ENCODE measurements at regions not wholly inside any gene's neighbourhood (a gene's known extent, or its start where the extent isn't known, plus 50 kb on each side); places are given as distances from the start of the nearest gene placed in this dataset.

GRCh38 chr1:147815503-147815902 is 55.1 kb upstream of the GJA5 start:
- Histone ChIP-seq H3K9me3 (ENCODE audit: control insufficient read depth, insufficient read depth, low read depth, low read length) (no peaks in the 10 kb centered on the region), H3K4me1 (ENCODE audit: control insufficient read depth, insufficient read depth, low read length) (no peaks in the 10 kb centered on the region), H3K4me3 (ENCODE audit: low read depth, low read length) (no peak overlapping the region), H3K36me3 (ENCODE audit: control insufficient read depth in 2 of 2, insufficient read depth in 1 of 2, low read length in 2 of 2) (no peaks in the 10 kb centered on the region), H3K27ac (ENCODE audit: extremely low read depth, low read depth, low read length) (no peak overlapping the region)
- ChIA-PET CTCF (no interaction called here), POLR2A (no interaction called here)
- TF ChIP-seq ZNF549 (tag by site-specific recombination; IDR thresholded peaks at IDR 0.05) (no peak), ZNF140 (tag by site-specific recombination; IDR thresholded peaks at IDR 0.05) (no peak)

GRCh38 chr1:147820761-147821297 is 60.4 kb upstream of the GJA5 start:
- ChIA-PET POLR2A (no interaction called here), CTCF (interaction anchor here (1.1 kb wide), 1 partner anchor 15 kb away, joined by 4 read pairs; no protein-coding TSS in a partner anchor)
- Histone ChIP-seq H3K36me3 (ENCODE audit: control insufficient read depth in 2 of 2, insufficient read depth in 1 of 2, low read length in 2 of 2) (no peaks in the 10 kb centered on the region), H3K4me1 (ENCODE audit: control insufficient read depth, insufficient read depth, low read length) (no peaks in the 10 kb centered on the region), H3K9me3 (ENCODE audit: control insufficient read depth, insufficient read depth, low read depth, low read length) (no peaks in the 10 kb centered on the region), H3K4me3 (ENCODE audit: low read depth, low read length) (no peak overlapping the region), H3K27ac (ENCODE audit: extremely low read depth, low read depth, low read length) (no peak overlapping the region)
- no peak for TF ChIP-seq HOXC10 (CRISPR knock-in tag; IDR thresholded peaks at IDR 0.05)
- TF ChIP-seq ZNF677 (tag by site-specific recombination; IDR thresholded peaks at IDR 0.05) = no peak
- TF ChIP-seq ZNF202 (tag by site-specific recombination; IDR thresholded peaks at IDR 0.05; ENCODE audit: borderline replicate concordance) = no peak
- no peak for TF ChIP-seq ZXDB (tag by site-specific recombination; IDR thresholded peaks at IDR 0.05)

- Histone ChIP-seq H3K4me1 (ENCODE audit: control insufficient read depth, insufficient read depth, low read length) (no peaks in the 10 kb centered on the region), H3K27ac (ENCODE audit: extremely low read depth, low read depth, low read length) (no peak overlapping the region), H3K36me3 (ENCODE audit: control insufficient read depth in 2 of 2, insufficient read depth in 1 of 2, low read length in 2 of 2) (no peaks in the 10 kb centered on the region), H3K9me3 (ENCODE audit: control insufficient read depth, insufficient read depth, low read depth, low read length) (no peaks in the 10 kb centered on the region), H3K4me3 (ENCODE audit: low read depth, low read length) (no peak overlapping the region)
- TF ChIP-seq ZNF561 (tag by site-specific recombination; IDR thresholded peaks at IDR 0.05; ENCODE audit: borderline replicate concordance) (no peak), PATZ1 (tag by site-specific recombination; IDR thresholded peaks at IDR 0.05) (no peak), ZSCAN5A (tag by site-specific recombination; IDR thresholded peaks at IDR 0.05) (no peak), ZNF639 (tag by site-specific recombination; IDR thresholded peaks at IDR 0.05) (no peak), ZFP37 (tag by site-specific recombination; IDR thresholded peaks at IDR 0.05) (no peak), ZNF24 (tag by site-specific recombination; IDR thresholded peaks at IDR 0.05) (no peak), ZFP69B (tag by site-specific recombination; IDR thresholded peaks at IDR 0.05) (no peak), ZNF530 (tag by site-specific recombination; IDR thresholded peaks at IDR 0.05; ENCODE audit: low read depth) (no peak), ZNF202 (tag by site-specific recombination; IDR thresholded peaks at IDR 0.05; ENCODE audit: borderline replicate concordance) (no peak), ZNF518A (tag by site-specific recombination; conservative IDR thresholded peaks at IDR 0.05; ENCODE audit: low read depth) (no peak), ZNF514 (tag by site-specific recombination; IDR thresholded peaks at IDR 0.05) (no peak), ZNF121 (tag by site-specific recombination; IDR thresholded peaks at IDR 0.05) (no peak), ZNF350 (tag by site-specific recombination; IDR thresholded peaks at IDR 0.05) (no peak), ZBTB20 (tag by site-specific recombination; IDR thresholded peaks at IDR 0.05) (no peak)
- POLR2A ChIA-PET = no interaction called here
- CTCF ChIA-PET = no interaction called here
Measured at GRCh38 chr1:147821883-147822282, 61.5 kb upstream of the GJA5 start.
